SH-SY5Y (cell line): ENCODE measurements at regions not wholly inside any gene's neighbourhood (a gene's known extent, or its start where the extent isn't known, plus 50 kb on each side); places are given as distances from the start of the nearest gene placed in this dataset.

Experiments
- GATA2 ChIP-seq: IDR thresholded peaks from 2 replicates; pipeline ENCODE4 v1.6.1; 2011; ENCODE audit warnings: mild to moderate bottlenecking, low read depth, low read length
- GATA3 ChIP-seq: IDR thresholded peaks from 2 replicates; pipeline ENCODE4 v1.6.1; 2011; ENCODE audit warnings: low read depth, mild to moderate bottlenecking, low read length, moderate library complexity

- TF ChIP-seq GATA3 (no peak), GATA2 (no peak)
Observed at GRCh38 chr6:110552076-110552475, 75.7 kb upstream of the SLC22A16 start.
